HG03432 (cell line): ENCODE measurements at regions not wholly inside any gene's neighbourhood (a gene's known extent, or its start where the extent isn't known, plus 50 kb on each side); places are given as distances from the start of the nearest gene placed in this dataset.

Experiments
- ATAC-seq: cut with Tn5 transposase; IDR thresholded peaks from one replicate; pipeline ENCODE4 v1.9.1; 2021; ENCODE audit warnings: mild to moderate bottlenecking, moderate library complexity; ENCODE audit not compliant: unreplicated experiment

DNA sequence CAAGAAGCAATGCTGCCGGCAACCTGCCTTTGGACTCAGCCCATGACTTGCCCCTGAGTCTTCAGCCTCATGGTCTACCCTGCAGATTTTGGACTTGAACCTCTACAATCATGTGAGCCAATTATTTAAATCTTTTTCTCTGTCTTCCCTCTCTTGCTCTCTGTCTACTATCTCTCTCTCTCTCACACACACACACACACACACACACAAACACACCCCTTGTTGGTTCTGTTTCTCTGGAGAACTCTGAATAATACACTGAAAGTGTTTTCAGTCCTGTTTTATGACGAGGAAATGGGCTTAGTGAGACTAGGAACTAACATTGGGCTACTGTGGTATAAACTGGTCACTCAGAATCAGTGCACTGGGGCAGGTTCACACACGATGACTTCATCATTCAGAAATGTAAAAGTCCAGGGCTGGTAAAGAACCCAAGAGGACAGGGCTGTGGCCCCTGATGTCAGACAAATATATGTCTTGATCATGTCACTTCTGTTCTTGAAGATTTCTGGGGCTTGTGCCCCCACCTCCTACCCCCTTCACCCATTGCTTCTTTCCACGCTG, 266.1 kb upstream of the SIX2 start:
- ATAC-seq, result no peak

DNA sequence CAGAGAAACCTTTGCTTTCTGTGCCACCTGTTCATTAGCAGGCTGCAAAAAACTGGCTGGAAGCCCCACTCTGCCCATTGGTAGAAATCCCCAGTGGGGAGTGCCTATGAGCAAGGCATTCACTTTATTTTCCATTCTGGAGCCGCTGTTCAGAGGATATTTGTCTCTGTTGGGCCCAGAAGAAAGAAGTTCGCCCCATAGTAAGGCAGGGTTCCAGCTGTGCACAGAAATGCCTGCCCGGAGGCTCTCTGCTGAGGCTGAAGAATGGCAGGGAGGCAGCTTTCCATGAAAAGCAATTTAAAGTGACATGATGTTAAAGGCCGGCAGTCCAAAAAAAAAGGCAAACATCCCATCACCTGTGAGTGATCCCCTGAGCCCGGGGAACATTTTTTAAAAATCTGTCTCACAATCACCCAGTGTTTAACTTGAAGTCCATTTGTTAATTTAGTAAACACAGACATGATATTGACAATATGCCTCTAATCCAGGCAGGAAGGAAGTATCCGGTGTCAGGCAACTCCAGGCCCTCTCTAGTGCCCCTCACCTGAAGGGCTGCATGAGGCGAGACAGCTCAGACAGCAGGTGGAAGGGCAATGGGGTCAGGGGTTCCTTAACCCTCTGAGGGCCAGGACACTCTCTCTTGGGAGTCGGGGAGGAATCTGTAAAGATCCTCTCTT, 265.1 kb upstream of the SIX2 start:
- ATAC-seq, result no peak

DNA sequence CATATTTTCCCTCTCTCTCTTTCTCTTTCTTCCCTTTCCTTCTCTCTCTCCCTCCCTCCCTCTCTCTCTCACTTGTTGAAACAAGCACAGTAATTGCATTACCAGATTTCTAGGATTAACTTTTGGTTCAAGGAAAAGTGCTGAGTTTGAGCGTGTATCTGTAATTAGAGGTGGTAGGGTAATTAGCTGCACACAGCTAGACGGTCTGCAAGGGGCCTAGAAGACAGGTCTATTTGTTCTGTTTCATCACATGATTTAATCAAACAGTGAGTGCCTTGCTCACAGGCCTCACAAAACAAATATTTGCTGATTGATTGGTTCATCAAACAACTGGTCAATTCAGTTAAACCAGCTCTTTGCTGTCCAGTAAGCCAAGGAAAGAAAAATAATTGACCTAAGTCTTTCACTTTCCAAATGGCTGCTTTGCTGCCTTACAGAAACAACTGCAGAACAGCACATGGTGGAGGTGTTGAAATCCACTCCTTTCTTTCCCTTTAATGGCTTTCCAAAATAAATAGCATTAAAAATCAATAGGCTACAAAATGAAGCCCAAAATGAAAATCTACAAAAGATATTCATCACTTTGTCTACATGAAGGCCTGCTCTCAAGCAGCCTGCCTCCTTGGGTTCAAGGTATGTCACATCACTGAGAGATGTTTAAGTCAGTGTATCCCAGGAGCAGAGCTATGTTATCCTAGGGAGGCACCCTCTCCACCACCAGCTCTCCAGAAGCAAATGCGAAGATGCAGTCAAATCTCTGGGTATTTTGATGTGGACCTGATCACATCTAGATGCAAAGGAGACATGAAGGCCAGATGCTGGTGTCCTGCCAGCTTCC, 264.4 kb upstream of the SIX2 start:
- ATAC-seq, result no peak

DNA sequence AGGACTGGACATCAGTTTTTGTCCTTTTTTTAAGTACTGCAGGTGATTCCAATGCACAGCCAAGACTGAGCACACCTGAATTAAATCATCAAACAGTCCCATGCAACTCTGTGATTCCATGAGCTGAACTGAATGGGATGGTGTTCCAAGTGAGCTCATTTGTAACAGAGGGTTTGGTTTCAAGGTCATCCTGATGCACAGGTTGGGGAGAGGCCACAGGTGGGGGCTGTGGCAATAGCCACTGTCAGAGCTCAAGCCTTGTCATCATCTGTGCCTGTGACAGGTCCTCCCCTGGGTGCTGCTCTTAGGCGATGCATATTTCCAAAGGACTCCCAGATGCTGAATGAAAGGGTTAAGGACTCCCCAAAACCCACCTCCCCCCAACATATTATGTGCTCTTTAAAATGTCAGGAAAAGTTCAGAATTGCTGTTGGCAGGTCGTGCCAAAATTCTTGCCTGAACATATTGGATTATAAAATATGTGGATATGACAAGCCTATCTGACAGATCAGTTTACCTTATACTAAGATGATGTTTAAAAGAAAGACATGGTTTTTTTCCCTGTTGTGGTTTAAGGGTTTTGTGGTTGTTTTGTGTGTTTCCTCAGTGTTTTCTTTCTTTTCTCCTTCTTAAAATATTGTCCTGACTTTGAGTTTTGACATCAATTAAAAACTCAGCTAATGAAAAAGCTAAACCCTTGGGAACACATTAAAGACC, 263.5 kb upstream of the SIX2 start:
- ATAC-seq, result no peak

DNA sequence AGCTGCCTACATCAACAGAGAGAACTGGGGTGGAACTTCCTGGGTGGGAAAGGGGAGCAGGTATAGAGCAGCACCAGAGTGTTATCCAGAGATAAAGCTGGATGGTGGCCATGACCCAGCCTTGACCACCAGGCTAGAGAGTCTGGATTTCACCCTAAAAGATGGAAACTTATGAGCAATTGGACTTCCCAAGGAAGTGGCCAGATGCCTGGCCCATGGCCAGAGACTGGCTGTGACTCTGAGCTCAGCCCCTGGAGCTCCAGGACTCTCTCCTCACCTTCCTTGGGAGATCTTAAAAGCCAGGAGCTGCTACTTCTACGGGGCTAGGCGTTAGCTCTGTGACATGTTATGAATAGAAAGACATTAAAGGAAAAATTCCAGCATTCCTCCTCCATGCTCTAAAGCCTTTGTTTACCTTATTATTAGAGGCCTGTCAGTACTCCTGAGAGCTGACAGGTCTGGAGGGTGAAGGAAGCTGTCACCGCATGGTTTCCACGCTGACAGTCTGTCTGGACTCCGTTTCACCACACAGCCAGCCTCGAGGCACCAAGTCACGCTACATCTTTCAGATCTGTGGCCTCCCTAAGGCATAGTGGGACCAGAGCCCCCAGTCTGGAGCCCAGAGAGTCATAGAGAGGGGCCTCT, 260.0 kb upstream of the SIX2 start:
- ATAC-seq, result no peak

DNA sequence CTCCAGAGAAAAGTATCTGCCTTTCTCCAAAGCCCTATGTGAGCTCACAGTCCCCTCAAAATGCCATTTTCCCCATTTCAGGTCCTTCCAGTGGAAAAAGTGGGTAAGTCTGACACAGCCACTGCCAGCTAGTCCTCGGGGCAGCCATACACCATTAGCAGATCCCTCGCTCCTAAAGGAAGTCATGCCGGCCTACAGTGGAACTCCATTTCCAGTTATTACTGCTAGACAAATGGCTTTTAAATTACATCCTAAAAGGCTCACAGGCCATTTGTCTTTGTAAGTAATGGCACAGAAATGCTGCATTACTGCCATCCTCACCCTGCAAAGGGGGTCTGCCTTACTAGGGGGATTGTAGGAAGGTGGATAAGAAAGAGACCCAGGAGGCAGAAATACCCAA, 259.4 kb upstream of the SIX2 start:
- ATAC-seq, result no peak

DNA sequence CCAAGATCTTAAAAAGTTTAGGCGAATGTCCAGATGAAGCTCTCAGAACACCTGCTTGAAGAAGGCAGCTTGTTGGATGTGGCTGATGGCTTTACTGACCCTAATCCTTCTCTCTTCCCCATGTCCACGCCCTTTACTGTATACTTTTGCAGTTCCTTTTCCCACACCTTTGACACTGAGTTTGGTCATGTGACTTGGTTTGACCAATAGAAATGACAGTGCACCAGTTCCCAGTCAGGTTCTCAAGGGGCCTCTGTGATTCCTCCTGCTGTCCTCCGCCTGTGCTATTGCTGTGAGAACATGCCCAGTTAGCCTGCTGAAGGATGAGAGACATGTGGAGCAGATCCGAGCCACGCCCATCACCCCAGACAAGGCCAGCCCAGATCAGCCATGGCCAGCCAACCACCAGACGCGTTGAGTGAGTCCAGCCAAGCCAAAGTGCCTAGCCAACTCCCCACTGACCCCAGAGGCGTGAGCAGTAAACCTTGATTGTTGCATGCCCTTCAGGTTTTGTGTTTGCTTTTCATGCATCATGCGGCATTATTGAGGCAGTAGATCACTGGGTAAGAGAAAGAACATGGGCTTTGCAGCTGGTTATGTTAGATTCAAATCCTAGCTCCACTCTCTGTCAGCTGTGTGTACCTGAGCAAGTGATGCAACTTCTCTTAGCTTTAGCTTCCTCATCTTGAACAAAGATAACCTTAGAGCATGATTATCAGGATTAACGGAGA, 258.0 kb upstream of the SIX2 start:
- no peak for ATAC-seq

DNA sequence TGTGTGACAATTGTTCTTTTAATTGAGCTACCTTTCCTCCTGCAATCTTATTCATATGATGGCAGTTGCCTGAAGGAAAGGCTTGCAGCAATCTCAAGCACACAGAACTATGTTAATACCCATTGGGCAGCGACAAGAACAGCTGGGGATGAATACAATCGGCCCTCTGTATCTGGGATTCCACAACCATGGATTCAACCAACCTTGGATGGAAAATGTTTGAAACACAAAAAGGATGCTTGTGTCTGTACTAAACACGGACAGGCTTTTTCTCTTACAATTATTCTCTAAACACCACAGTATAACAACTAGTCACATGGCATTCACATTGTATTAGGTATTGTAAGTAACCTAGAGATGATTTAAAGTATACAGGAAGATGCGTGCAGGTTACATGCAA, 256.1 kb upstream of the SIX2 start:
- no peak for ATAC-seq

DNA sequence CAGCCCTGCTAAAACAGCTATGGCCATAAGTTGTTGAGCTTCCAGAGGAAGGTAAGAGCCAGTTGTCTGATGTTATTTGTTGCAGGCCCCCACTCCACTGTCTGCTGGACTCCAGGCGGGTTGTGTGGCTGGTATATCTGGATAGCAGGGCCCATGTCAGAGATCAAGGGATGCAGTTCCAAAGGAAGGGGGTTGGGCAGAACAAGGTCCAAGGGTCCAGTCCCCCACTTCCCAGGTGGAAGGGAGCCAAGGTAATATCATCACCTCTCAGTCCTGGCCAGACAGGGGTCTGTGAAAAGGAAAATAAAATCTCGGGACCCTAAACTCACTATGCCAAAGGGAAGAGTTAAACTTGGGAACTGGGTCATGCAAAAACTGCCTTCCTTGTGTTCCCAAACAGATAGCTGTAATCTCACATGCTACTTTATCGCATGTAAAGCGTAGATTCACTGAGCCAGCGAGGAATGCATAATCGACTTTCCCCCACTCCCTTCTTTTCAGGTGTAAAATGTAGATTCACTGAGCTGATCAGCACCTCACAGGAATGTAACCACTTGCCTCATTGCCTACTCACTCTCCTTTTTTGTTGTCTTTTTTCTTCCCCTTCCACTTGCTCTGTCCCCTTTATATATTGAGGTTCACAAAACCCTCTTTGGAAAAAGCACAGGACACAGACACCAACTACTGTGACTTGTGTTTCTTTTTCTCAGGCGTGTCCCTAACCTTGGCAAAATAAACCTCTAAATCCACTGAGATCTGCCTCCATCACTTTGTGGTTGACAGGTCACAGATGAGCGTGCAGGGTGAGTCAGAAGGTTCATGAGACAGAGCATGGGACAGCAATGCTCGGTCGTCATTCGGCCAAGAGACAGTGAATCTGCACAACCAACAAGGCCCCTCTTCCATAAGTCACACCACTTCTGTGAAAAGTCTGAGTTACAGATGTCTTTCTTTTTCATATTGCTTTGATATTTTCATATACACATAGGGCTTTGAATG, 255.3 kb upstream of the SIX2 start:
- ATAC-seq, result no peak

DNA sequence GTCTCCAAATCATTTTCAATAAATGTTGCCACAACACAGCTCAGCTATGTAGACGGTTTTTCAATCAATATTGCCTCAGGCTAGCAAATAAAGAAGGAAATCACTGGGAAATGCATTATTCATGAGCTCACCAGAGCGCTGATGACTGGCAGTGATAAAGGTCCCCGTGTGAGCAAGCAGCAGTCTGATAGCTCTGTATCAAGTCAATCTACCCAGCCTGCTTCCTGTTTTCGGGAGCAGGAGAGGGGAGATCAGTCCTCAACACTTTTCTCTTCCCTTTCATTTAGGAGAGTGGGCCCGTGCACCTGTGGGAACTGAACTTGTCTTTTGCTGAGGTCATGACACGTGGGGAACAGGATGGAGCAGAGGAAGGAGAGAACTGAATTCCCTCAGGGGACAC, 253.9 kb upstream of the SIX2 start:
- no peak for ATAC-seq

DNA sequence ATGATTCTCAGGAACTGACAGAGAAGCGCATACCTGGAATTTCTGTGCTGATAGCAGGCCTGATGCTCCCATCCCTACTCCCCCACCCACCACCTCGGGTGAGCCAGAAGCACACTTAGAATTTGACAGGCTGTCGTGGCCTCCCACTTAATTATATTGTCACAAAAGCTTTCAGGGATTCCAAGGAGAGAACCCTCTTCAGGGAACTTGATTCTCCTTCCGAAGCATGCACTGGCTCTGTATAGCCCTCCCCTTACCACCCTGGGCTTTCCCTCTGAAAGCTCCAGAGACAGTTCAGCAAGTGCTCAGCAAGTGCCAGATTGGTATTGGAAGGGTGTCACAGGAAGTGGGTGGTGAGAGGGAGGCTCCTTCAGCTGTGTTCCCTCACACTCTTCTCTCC, 252.5 kb upstream of the SIX2 start:
- no peak for ATAC-seq

DNA sequence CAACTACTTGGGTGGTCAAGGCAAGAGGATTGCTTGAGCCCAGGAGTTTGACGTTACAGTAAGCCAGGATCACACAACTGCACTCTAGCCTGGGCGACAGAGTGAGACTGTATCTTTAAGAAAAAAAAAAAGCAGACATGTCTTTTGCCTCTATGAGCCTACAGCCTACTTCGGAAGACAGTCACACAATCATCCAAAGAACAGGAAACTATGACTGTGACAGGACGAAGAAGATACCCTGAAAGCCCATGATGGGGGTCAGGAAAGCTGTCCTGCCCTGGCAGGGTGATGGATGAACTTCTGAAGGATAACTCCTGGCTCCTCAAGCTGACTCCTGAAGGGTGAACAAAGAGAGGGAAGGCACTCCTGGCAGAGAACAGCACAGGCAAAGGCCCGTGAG, 251.7 kb upstream of the SIX2 start:
- no peak for ATAC-seq

DNA sequence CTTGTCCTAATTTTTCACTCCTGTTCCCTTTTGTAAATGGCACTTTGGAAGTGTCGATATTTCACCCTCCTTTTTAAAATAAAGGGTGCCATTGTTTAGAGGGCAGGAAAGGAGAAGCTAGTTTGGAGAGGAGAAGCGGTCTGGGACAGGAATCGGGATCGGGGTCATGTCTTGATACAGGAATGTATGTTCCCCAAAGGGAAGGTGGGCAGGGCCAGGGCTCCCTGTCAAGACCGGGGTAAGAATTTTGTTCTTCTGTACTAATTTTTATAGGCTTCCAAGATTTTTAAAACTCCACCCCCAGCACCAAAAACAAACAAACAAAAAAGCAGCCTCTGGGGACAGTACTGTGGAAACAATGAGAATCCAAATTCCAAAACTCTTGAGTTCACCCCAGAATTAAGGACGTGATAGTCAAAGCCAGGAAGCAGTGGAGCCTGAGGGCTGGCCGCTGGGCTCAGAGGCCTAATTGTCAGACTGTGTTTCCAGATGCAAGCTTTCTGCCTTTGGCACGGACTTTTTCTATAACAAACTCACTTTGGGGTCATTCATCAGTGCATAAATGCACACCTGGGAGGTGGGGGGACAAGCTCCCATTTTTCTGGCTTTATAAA, 250.4 kb upstream of the SIX2 start:
- no peak for ATAC-seq

DNA sequence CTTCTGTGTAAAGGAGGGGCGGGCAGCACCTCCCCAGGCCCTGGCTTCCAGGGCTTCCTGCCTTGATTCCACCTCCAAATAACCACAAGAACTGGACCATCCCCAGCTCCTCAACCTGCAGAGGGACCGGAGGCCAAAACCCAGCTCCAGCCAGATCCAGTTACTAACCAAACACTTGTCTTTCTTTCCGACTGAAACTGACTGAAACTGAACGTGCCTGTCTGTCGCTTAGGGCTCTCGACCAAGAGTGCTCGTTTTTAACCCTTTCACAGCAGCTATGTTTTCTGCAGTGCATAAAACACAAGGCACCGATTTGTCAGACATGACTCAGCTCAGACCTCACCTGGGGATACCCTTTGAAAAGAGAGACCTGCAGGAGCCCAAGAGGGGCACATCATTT, 249.9 kb upstream of the SIX2 start:
- ATAC-seq, result no peak

DNA sequence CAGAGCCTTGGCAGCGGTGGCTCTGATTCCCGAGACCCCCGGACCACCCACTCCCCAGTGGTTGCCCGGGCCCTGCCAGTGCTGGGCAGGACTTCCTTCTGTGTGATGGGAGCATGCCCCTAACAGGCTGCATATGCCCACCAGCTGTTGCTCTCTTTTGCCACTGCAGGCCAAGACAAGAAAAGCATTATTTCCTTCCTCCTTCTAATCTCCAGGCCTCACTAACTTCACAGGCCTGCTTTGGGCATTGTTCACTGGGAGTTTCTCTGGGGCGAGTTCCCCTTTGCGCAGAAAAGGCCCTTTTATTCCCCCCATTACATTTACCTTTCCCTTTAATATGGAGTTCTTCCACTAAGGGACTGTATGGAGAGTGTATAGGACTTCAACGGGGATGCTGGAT, 249.1 kb upstream of the SIX2 start:
- ATAC-seq, result no peak

DNA sequence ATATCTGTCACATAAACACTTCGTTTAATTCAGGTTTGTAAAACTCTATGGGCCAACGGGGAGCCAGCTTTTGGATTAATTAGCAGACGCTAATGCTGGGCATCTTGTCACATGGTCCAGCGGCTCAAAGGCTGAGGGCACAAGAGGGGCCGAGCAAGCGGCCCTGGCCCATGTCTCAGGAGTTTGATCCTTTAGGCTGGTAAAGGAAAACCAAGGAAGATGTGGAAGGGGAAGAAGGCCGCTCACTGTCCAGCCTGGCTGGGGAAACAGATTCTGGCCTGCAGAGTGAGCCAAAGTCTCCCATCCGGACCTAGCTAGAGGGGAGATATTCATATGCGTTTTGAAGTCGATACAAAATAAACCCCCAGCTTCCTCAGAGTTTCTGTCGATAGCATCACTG, 248.6 kb upstream of the SIX2 start:
- no peak for ATAC-seq

DNA sequence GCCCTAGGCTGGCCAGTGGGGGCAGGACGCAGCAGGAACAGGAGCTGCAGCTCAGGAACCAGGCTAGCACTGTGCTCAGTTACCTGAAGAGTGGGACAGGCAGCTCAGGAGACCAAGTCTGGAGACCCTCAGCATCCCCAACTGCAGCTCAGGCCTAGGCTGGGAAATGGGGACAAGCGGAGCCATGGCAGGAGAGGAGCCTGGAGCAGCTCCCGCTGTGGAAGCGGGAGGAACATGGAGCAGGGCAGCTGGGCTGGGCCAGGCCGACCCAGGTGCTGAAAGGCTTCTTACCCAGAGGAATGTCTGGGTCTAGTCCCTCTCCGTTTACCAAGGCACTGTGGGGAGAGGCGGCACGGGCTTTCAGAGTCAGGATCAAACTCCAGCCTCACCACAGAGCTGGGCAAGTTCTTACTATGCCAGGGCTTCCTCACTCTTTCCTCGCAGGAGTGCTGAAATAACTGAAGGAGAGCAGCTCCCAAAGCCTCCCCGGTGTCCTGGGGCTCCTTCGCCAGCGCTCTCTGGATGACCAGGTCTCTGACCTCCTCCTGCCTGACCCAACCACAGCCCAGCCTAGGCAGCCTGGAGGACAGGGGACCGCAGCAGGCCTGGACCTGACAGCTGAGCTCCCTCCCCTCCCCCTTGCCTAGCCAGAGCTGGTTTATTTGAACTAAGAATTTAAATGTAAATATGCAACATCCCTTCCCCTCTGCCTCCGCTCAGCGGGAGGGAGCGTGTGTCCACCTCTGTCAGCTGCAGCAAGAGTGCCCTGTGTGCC, 247.8 kb upstream of the SIX2 start:
- no peak for ATAC-seq
